Astrocyte (in vitro differentiated cells and primary cell): ENCODE measurements at regions not wholly inside any gene's neighbourhood (a gene's known extent, or its start where the extent isn't known, plus 50 kb on each side); places are given as distances from the start of the nearest gene placed in this dataset.

Experiments used
- CTCF ChIP-seq: IDR thresholded peaks from 2 replicates; pipeline ENCODE4 v1.5.1; 2011; ENCODE audit warnings: low read depth, mild to moderate bottlenecking, inconsistent platforms, low read length, moderate library complexity; ENCODE audit not compliant: insufficient read depth
- EZH2 ChIP-seq: IDR thresholded peaks from 2 replicates; pipeline ENCODE4 v1.6.1; 2012; ENCODE audit warnings: mild to moderate bottlenecking, low read length, inconsistent platforms; ENCODE audit not compliant: insufficient read depth

- TF ChIP-seq CTCF (no peak), EZH2 (no peak)
Observed at GRCh38 chr2:129301431-129301913, 678.0 kb upstream of the RAB6C start.
